SH-SY5Y (cell line): ENCODE measurements at regions not wholly inside any gene's neighbourhood (a gene's known extent, or its start where the extent isn't known, plus 50 kb on each side); places are given as distances from the start of the nearest gene placed in this dataset.

ENCODE experiments used
- GATA2 ChIP-seq: IDR thresholded peaks from 2 replicates; pipeline ENCODE4 v1.6.1; 2011; ENCODE audit warnings: mild to moderate bottlenecking, low read depth, low read length
- GATA3 ChIP-seq: IDR thresholded peaks from 2 replicates; pipeline ENCODE4 v1.6.1; 2011; ENCODE audit warnings: low read depth, mild to moderate bottlenecking, low read length, moderate library complexity

DNA sequence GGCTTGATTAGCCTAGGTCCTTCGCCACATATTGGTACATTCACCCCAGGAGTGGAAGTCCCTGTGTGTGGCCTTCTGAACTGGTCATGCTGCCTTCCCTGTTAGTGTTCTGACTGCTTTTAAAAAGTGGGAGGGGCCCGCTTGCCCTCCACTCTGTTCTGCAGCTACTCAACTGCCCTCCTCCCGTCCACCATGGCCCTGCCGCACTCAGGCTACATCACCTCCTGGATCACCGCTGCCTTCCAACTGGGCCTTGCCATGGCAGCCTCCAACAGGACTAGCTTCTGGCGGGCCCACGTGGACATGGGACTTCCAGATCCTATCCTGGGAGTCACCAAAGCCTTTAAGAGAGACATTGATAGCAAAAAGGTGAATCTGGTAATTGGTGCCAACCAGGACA, 152.1 kb upstream of the USP24 start:
- TF ChIP-seq GATA3 (no peak), GATA2 (no peak)
